HepG2 (cell line): ENCODE measurements at regions not wholly inside any gene's neighbourhood (a gene's known extent, or its start where the extent isn't known, plus 50 kb on each side); places are given as distances from the start of the nearest gene placed in this dataset.

Source experiments
- ATAC-seq: fragments of 200-7000 bp; cut with Tn5 transposase; 3 replicates; pipeline ENCODE4 v1.9.1; 2020; ENCODE audit warnings: mild to moderate bottlenecking, moderate library complexity
- BruUV-seq: library from RNA; stranded (reverse); fragments of 400-500 nt; replicated peaks from 2 replicates; lab custom pipeline; 2021; lab: Mats Ljungman, UMichigan
- CTCF ChIA-PET: fragments of 300-600 bp; formaldehyde crosslinking; extraction: SDS; loops from one replicate; lab custom pipeline; 2021; ENCODE audit warnings: low total read pairs, inconsistent platforms, low intra/inter-chr PET ratio; lab: Yijun Ruan, JAX
- POLR2A ChIA-PET: fragments of 350-600 bp; sonication (Branson Sonifier 250); formaldehyde crosslinking; loops from one replicate; lab custom pipeline; 2020; ENCODE audit warnings: antibody characterized with exemption, inconsistent platforms; lab: Yijun Ruan, JAX
- DNase-seq: peaks from one replicate; pipeline ENCODE4 v3.0.0-alpha.2; 2015; ENCODE audit warnings: low spot score
- FAIRE-seq: peaks from 3 replicates; lab custom pipeline; 2011; peaks lifted over from hg19 to GRCh38; lab: Jason Lieb, UNC
- H2AFZ ChIP-seq: one replicate; pipeline ENCODE4 v1.6.1; 2011; ENCODE audit warnings: low read length, inconsistent platforms
- H3K27ac ChIP-seq: fragments of 300-600 bp; 3 replicates; pipeline ENCODE4 v1.8.0; 2011; ENCODE audit warnings: mixed run types, mild to moderate bottlenecking, mixed read lengths, low read length, inconsistent platforms; ENCODE audit not compliant: insufficient read depth; ENCODE audit errors: extremely low read length
- H3K27me3 ChIP-seq, 2 experiments: fragments of 200-600 bp in 1 of 2; 2 replicates in 1 of 2; 3 replicates in 1 of 2; pipeline versions ENCODE4 v1.6.0 to v1.8.0; 2011; ENCODE audit warnings: low read length in 2 of 2, mild to moderate bottlenecking in 2 of 2, moderate library complexity in 2 of 2, inconsistent platforms in 1 of 2; ENCODE audit not compliant: insufficient read depth in 2 of 2, control insufficient read depth in 1 of 2
- H3K36me3 ChIP-seq, 2 experiments: fragments of 200-600 bp in 1 of 2; replicated peaks in 1 of 2; 2 replicates in 1 of 2; 3 replicates in 1 of 2; pipeline versions ENCODE4 v1.5.1 to v1.8.0; 2011; ENCODE audit warnings: low read length in 2 of 2, inconsistent platforms in 1 of 2; ENCODE audit not compliant: insufficient read depth in 2 of 2, control insufficient read depth in 1 of 2
- H3K4me1 ChIP-seq: 2 replicates; pipeline ENCODE4 v1.5.1; 2012; ENCODE audit warnings: low read length, inconsistent platforms; ENCODE audit not compliant: insufficient read depth
- H3K4me2 ChIP-seq: 2 replicates; pipeline ENCODE4 v1.6.0; 2011; ENCODE audit warnings: low read depth, low read length, inconsistent platforms
- H3K4me3 ChIP-seq, 3 experiments: fragments of 200-600 bp in 1 of 3; sonication (generic), shearing (Covaris generic) in 1 of 3; replicated peaks in 1 of 3; 2 replicates each; pipeline ENCODE4 v1.5.1; 2011 to 2016; ENCODE audit warnings: low read length in 3 of 3, inconsistent platforms in 2 of 3, low read depth in 2 of 3, mild to moderate bottlenecking in 2 of 3, control low read depth in 1 of 3, mixed read lengths in 1 of 3; ENCODE audit not compliant: insufficient read depth in 1 of 3
- H3K79me2 ChIP-seq: one replicate; pipeline ENCODE4 v1.6.1; 2011; ENCODE audit warnings: low read length, inconsistent platforms; ENCODE audit not compliant: insufficient read depth
- H3K9ac ChIP-seq: 2 replicates; pipeline ENCODE4 v1.6.0; 2011; ENCODE audit warnings: mild to moderate bottlenecking, low read depth, low read length, inconsistent platforms; ENCODE audit not compliant: insufficient read depth
- H3K9me3 ChIP-seq: 2 replicates; pipeline ENCODE4 v1.5.1; 2012; ENCODE audit warnings: mild to moderate bottlenecking, low read length
- H4K20me1 ChIP-seq: 2 replicates; pipeline ENCODE4 v1.6.0; 2011; ENCODE audit warnings: inconsistent platforms, mild to moderate bottlenecking, low read length, moderate library complexity; ENCODE audit not compliant: insufficient read depth
- MXD4 ChIP-seq: IDR thresholded peaks from 2 replicates; pipeline ENCODE4 v1.6.1; 2016; ENCODE audit warnings: mild to moderate bottlenecking, missing biosample characterization, missing genetic modification reagents
- NFIB ChIP-seq: sonication (generic); formaldehyde crosslinking; IDR thresholded peaks from 2 replicates; pipeline ENCODE4 v1.9.0; 2021; ENCODE audit warnings: missing genetic modification reagents, mild to moderate bottlenecking, borderline replicate concordance
- PAWR ChIP-seq: sonication (generic); formaldehyde crosslinking; IDR thresholded peaks from 2 replicates; pipeline ENCODE4 v1.4.0; 2020; ENCODE audit warnings: missing genetic modification reagents, mild to moderate bottlenecking, borderline replicate concordance
- RAD51 ChIP-seq: fragments of 450-650 bp; IDR thresholded peaks from 2 replicates; pipeline ENCODE4 v1.6.1; 2016; ENCODE audit warnings: borderline replicate concordance
- SP2 ChIP-seq: sonication (generic); formaldehyde crosslinking; IDR thresholded peaks from 2 replicates; pipeline ENCODE4 v1.5.1; 2020; ENCODE audit warnings: mild to moderate bottlenecking, missing genetic modification reagents
- TEAD3 ChIP-seq: optimal IDR thresholded peaks from 2 replicates; pipeline ENCODE3; 2016; ENCODE audit warnings: borderline replicate concordance
- U2AF2 ChIP-seq: fragments of 200-400 bp; formaldehyde crosslinking; IDR thresholded peaks from 2 replicates; pipeline ENCODE4 v1.6.1; 2017; ENCODE audit warnings: low read depth, mild to moderate bottlenecking, low read length
- ZBTB38 ChIP-seq: sonication (generic); formaldehyde crosslinking; IDR thresholded peaks from 2 replicates; pipeline ENCODE4 v1.5.1; 2020; ENCODE audit warnings: mild to moderate bottlenecking, missing genetic modification reagents
- ZEB1 ChIP-seq: IDR thresholded peaks from 2 replicates; pipeline ENCODE4 v1.6.1; 2012; ENCODE audit warnings: mild to moderate bottlenecking, low read depth, inconsistent platforms; ENCODE audit not compliant: insufficient replicate concordance
- ZFP36 ChIP-seq: fragments of 150-350 bp; IDR thresholded peaks from 2 replicates; pipeline ENCODE4 v1.6.1; 2018; ENCODE audit warnings: borderline replicate concordance, low read length, low read depth; ENCODE audit not compliant: partially characterized antibody
- WGBS: methylation state at CpG from one replicate; pipeline ENCODE4 v1.1.6; 2017; ENCODE audit warnings: low lambda C conversion rate; 5-methylcytosine and 5-hydroxymethylcytosine counted together
- in situ Hi-C: cut with HindIII; loops from 2 replicates; pipeline ENCODE4 v1.10.0; 2017; ENCODE audit warnings: low pct_unique_long_range_greater_than_20kb; ENCODE audit not compliant: extremely low pct_ligation_motif_present
- intact Hi-C: fragments of 100-400 bp; cut with micrococcal nuclease; formaldehyde crosslinking; loops from one replicate; pipeline ENCODE4 v1.10.0; 2022; ENCODE audit not compliant: unreplicated experiment
- TF ChIP-seq, protein P1 (sequence below): sonication (generic); formaldehyde crosslinking; IDR thresholded peaks from 2 replicates; pipeline ENCODE4 v1.8.0; 2022; ENCODE audit warnings: mild to moderate bottlenecking, missing genetic modification reagents, moderate library complexity
- TF ChIP-seq, protein P2 (sequence below): sonication (generic); formaldehyde crosslinking; IDR thresholded peaks from 2 replicates; pipeline ENCODE4 v1.4.0; 2020; ENCODE audit warnings: missing genetic modification reagents
- TF ChIP-seq, protein P3 (sequence below): sonication (generic); formaldehyde crosslinking; conservative IDR thresholded peaks from 2 replicates; pipeline ENCODE4 v1.8.0; 2022; ENCODE audit warnings: low read depth, missing genetic modification reagents

DNA sequence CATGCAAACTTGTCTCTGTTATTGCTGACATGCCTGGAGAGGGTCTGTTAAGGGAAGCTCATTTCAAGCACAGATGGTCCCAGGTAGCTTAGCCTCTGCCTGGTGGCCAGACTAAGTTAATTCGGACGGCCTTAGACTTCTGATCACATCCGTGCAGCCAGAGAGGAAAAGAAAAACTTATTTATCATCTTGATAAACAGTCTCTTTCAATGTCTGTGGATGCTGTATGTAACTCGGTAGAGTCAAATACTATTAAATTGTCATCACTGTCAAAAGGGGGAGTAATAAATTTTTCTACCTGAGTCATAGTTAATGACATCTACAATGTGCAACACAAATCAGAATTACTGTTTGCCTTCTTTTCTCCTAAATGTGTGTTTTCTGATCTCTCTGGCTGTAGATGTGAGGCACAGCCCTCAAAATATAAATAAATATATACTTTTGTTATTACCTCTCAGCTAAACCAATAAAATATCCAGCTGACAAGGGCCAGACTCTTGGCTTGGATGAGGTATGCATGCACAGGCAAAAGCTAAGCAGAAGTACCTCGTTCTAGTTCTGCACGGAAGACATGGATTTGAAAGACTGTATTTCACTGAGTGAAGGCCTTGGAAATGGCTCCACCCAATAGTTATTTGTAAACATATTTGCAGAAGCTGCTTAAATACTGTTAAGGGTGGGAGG is 530.0 kb downstream of the TAFA4 start:
- DNase-seq, result no peak
- FAIRE-seq, result no peak
- no peaks in the 10 kb centered on the region for H3K79me2 ChIP-seq
- intact Hi-C loops, result no loop called here
- no peak overlapping the region for H3K9ac ChIP-seq
- no peak overlapping the region for H3K4me2 ChIP-seq
- H3K4me3 ChIP-seq, result no peak overlapping the region
- no peaks in the 10 kb centered on the region for H3K4me1 ChIP-seq
- TF ChIP-seq, protein P1, sequence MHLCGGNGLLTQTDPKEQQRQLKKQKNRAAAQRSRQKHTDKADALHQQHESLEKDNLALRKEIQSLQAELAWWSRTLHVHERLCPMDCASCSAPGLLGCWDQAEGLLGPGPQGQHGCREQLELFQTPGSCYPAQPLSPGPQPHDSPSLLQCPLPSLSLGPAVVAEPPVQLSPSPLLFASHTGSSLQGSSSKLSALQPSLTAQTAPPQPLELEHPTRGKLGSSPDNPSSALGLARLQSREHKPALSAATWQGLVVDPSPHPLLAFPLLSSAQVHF, result no peak
- TF ChIP-seq ZBTB38 (CRISPR knock-in tag) (no peak), SP2 (CRISPR knock-in tag) (no peak), RAD51 (no peak), ZFP36 (no peak), MXD4 (no peak), U2AF2 (no peak), TEAD3 (CRISPR knock-in tag) (no peak), ZEB1 (no peak), NFIB (CRISPR knock-in tag) (no peak), PAWR (CRISPR knock-in tag) (no peak)
- TF ChIP-seq, protein P2, sequence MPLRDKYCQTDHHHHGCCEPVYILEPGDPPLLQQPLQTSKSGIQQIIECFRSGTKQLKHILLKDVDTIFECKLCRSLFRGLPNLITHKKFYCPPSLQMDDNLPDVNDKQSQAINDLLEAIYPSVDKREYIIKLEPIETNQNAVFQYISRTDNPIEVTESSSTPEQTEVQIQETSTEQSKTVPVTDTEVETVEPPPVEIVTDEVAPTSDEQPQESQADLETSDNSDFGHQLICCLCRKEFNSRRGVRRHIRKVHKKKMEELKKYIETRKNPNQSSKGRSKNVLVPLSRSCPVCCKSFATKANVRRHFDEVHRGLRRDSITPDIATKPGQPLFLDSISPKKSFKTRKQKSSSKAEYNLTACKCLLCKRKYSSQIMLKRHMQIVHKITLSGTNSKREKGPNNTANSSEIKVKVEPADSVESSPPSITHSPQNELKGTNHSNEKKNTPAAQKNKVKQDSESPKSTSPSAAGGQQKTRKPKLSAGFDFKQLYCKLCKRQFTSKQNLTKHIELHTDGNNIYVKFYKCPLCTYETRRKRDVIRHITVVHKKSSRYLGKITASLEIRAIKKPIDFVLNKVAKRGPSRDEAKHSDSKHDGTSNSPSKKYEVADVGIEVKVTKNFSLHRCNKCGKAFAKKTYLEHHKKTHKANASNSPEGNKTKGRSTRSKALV (CRISPR knock-in tag), result no peak
- TF ChIP-seq, protein P3, sequence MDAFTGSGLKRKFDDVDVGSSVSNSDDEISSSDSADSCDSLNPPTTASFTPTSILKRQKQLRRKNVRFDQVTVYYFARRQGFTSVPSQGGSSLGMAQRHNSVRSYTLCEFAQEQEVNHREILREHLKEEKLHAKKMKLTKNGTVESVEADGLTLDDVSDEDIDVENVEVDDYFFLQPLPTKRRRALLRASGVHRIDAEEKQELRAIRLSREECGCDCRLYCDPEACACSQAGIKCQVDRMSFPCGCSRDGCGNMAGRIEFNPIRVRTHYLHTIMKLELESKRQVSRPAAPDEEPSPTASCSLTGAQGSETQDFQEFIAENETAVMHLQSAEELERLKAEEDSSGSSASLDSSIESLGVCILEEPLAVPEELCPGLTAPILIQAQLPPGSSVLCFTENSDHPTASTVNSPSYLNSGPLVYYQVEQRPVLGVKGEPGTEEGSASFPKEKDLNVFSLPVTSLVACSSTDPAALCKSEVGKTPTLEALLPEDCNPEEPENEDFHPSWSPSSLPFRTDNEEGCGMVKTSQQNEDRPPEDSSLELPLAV, result no peak
- TF ChIP-seq, all 625 proteins: peak for 0
- ATAC-seq, result no peak
- BruUV-seq, result no TSS peak
- WGBS, result 5% methylated on average over 6 of the region's 6 CpGs
- H3K27ac ChIP-seq, result no peak overlapping the region
- POLR2A ChIA-PET, result no interaction called here
- H3K27me3 ChIP-seq, result no peaks in the 10 kb centered on the region
- no peaks in the 10 kb centered on the region for H3K9me3 ChIP-seq
- CTCF ChIA-PET, result no interaction called here
- H4K20me1 ChIP-seq, result no peaks in the 10 kb centered on the region
- in situ Hi-C loops, result no loop called here
- H2AFZ ChIP-seq, result no peak overlapping the region
- H3K36me3 ChIP-seq, result no peaks in the 10 kb centered on the region
